Stomach (tissue), 4 donors: ENCODE measurements at regions not wholly inside any gene's neighbourhood (a gene's known extent, or its start where the extent isn't known, plus 50 kb on each side); places are given as distances from the start of the nearest gene placed in this dataset.

Source experiments
- CTCF ChIP-seq, 7 experiments: fragments of 450-650 bp in 4 of 7; fragments of 200-600 bp in 3 of 7; sonication (generic) in 3 of 7; IDR thresholded peaks; one replicate each; pipeline ENCODE4 v1.5.1; 2016 to 2019; ENCODE audit warnings: antibody characterized with exemption in 7 of 7, control low read depth in 2 of 7, mild to moderate bottlenecking in 1 of 7
- EP300 ChIP-seq: sonication (generic); formaldehyde crosslinking; IDR thresholded peaks from one replicate; pipeline ENCODE4 v1.6.1; 2017; ENCODE audit warnings: antibody characterized with exemption
- POLR2A ChIP-seq, 4 donors: fragments of 450-650 bp; IDR thresholded peaks; one replicate each; pipeline ENCODE4 v1.6.1; 2016; ENCODE audit warnings: antibody characterized with exemption in 4 of 4, control low read depth in 2 of 4, mild to moderate bottlenecking in 1 of 4, moderate library complexity in 1 of 4
- POLR2AphosphoS5 ChIP-seq, 3 donors: sonication (generic); formaldehyde crosslinking; IDR thresholded peaks; one replicate each; pipeline ENCODE4 v1.6.1; 2016; ENCODE audit warnings: antibody characterized with exemption in 3 of 3

- TF ChIP-seq POLR2A (IDR thresholded peaks at IDR 0.05) (no peak), EP300 (no peak), CTCF (IDR thresholded peaks at IDR 0.05) (no peak), POLR2AphosphoS5 (IDR thresholded peaks at IDR 0.05) (no peak)
Observed at GRCh38 chr15:97679106-97679688, 281.3 kb upstream of the ARRDC4 start.
